ENCODE measurements at regions not wholly inside any gene's neighbourhood (a gene's known extent, or its start where the extent isn't known, plus 50 kb on each side); places are given as distances from the start of the nearest gene placed in this dataset.

DNA sequence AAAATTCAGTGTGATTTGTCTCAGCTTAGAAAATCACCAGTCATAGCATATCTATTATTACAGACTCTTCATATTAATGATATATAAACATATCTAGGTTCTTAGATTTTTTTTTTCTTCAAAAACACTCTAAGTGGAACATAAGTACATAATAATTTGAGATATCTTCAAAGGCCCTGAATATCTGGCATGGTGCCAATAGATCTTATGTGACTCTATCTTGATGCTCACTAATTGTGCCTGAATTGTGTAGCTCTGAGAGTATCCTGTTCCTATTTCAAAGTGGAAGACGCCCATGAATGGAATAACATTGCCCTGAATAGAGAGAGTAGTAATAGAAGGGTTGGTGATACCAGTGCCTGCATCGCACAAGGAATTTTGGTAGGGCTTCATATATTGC, 1312.7 kb upstream of the USP15 start:
- Histone ChIP-seq H3K4me3 (ENCODE audit: low read length) (no peak overlapping the region), H3K23ac (ENCODE audit: low read length) (no peak overlapping the region), H2AK5ac (ENCODE audit: low read length) (no peak overlapping the region), H4K5ac (ENCODE audit: low read length) (no peak overlapping the region), H3K4me1 (ENCODE audit: control insufficient read depth, low read depth, low read length) (no peaks in the 10 kb centered on the region), H3K27ac (ENCODE audit: low read depth, low read length) (no peak overlapping the region), H4K8ac (ENCODE audit: low read depth, low read length) (no peak overlapping the region), H3K79me1 (ENCODE audit: low read length) (no peaks in the 10 kb centered on the region), H2BK15ac (replicated peaks; ENCODE audit: low read depth) (no peak overlapping the region), H3K9ac (ENCODE audit: low read length) (no peak overlapping the region), H3K56ac (ENCODE audit: low read length) (no peak overlapping the region), H3K27me3 (ENCODE audit: insufficient read depth, low read length, poor library complexity) (no peaks in the 10 kb centered on the region), H2BK5ac (ENCODE audit: low read length) (no peak overlapping the region), H3K18ac (ENCODE audit: low read length) (no peak overlapping the region), H3K4me2 (ENCODE audit: low read length) (no peak overlapping the region), H3K4ac (ENCODE audit: low read depth, low read length) (no peak overlapping the region), H3K36me3 (ENCODE audit: control insufficient read depth, insufficient read depth, low read length) (no peaks in the 10 kb centered on the region), H3K79me2 (ENCODE audit: control insufficient read depth, insufficient read depth, low read length) (no peaks in the 10 kb centered on the region), H2BK120ac (ENCODE audit: low read depth, low read length) (no peak overlapping the region)
- no peak for DNase-seq
- no CpG with 5 or more reads among the region's 2 CpGs for WGBS (ENCODE audit: extremely low coverage, insufficient coverage, low lambda C conversion rate)

DNA sequence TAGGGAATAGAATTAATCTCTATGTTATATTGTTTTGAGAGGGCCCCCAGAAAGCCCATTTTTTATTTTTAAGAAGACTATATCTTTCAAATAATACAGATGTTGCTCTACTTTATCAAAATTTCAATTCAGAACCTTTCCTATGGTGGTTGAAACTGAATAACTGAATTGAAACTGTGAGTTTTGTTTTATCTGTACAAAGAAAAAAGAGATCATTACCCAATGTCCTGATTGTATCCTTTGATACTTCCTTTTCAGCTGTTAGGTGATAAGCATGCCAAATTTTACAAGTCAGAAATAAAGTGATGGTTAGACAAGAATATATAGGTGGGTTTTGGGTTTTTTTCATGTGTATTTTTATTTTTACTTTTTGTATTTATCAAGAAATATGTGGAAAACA, 1293.1 kb upstream of the USP15 start:
- H2BK120ac ChIP-seq (ENCODE audit: low read depth, low read length) = no peak overlapping the region
- no peak overlapping the region for H3K56ac ChIP-seq (ENCODE audit: low read length)
- H2BK5ac ChIP-seq (ENCODE audit: low read length) = no peak overlapping the region
- no peak for DNase-seq
- no peak overlapping the region for H3K9ac ChIP-seq (ENCODE audit: low read length)
- H3K4me3 ChIP-seq (ENCODE audit: low read length) = no peak overlapping the region
- no peak overlapping the region for H4K5ac ChIP-seq (ENCODE audit: low read length)
- no peaks in the 10 kb centered on the region for H3K79me2 ChIP-seq (ENCODE audit: control insufficient read depth, insufficient read depth, low read length)
- no peak overlapping the region for H3K23ac ChIP-seq (ENCODE audit: low read length)
- H2AK5ac ChIP-seq (ENCODE audit: low read length) = no peak overlapping the region
- H3K4me2 ChIP-seq (ENCODE audit: low read length) = no peak overlapping the region
- H4K8ac ChIP-seq (ENCODE audit: low read depth, low read length) = no peak overlapping the region
- no peak overlapping the region for H2BK15ac ChIP-seq (replicated peaks; ENCODE audit: low read depth)
- no peaks in the 10 kb centered on the region for H3K79me1 ChIP-seq (ENCODE audit: low read length)
- no peaks in the 10 kb centered on the region for H3K27me3 ChIP-seq (ENCODE audit: insufficient read depth, low read length, poor library complexity)
- H3K4ac ChIP-seq (ENCODE audit: low read depth, low read length) = no peak overlapping the region
- H3K4me1 ChIP-seq (ENCODE audit: control insufficient read depth, low read depth, low read length) = no peaks in the 10 kb centered on the region
- H3K27ac ChIP-seq (ENCODE audit: low read depth, low read length) = no peak overlapping the region
- no peaks in the 10 kb centered on the region for H3K36me3 ChIP-seq (ENCODE audit: control insufficient read depth, insufficient read depth, low read length)
- H3K18ac ChIP-seq (ENCODE audit: low read length) = no peak overlapping the region

DNA sequence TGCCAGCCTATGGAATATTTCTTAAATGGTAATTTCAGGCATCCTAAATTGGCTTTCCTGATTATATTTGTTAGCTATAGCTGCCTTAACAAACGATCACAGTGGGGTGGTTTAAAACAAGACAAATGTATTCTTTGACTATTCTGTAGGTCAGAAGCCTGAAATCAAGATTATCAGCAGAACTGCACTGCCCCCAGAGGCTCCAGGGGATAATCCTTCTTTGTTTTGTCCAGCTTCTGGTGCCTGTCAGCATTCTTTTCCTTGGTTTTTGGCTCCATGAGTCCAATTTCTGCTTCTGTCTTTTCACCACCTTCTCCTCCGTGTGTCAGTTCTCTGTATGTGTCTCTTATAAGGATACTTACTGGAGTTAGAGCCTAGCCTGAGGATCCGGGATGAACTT, 1282.2 kb upstream of the USP15 start:
- H2BK120ac ChIP-seq (ENCODE audit: low read depth, low read length) = no peak overlapping the region
- H3K23ac ChIP-seq (ENCODE audit: low read length) = no peak overlapping the region
- no peak overlapping the region for H3K4ac ChIP-seq (ENCODE audit: low read depth, low read length)
- no peaks in the 10 kb centered on the region for H3K79me1 ChIP-seq (ENCODE audit: low read length)
- no peaks in the 10 kb centered on the region for H3K79me2 ChIP-seq (ENCODE audit: control insufficient read depth, insufficient read depth, low read length)
- no peak overlapping the region for H2AK5ac ChIP-seq (ENCODE audit: low read length)
- no peak overlapping the region for H2BK15ac ChIP-seq (replicated peaks; ENCODE audit: low read depth)
- no peak overlapping the region for H3K4me2 ChIP-seq (ENCODE audit: low read length)
- WGBS (ENCODE audit: extremely low coverage, insufficient coverage, low lambda C conversion rate) = no CpG with 5 or more reads among the region's 3 CpGs
- DNase-seq = peak; percentile 64
- H3K9ac ChIP-seq (ENCODE audit: low read length) = no peak overlapping the region
- no peaks in the 10 kb centered on the region for H3K36me3 ChIP-seq (ENCODE audit: control insufficient read depth, insufficient read depth, low read length)
- H4K5ac ChIP-seq (ENCODE audit: low read length) = no peak overlapping the region
- no peak overlapping the region for H3K4me3 ChIP-seq (ENCODE audit: low read length)
- H3K56ac ChIP-seq (ENCODE audit: low read length) = peak overlapping the region; percentile 19
- H4K8ac ChIP-seq (ENCODE audit: low read depth, low read length) = no peak overlapping the region
- H3K27me3 ChIP-seq (ENCODE audit: insufficient read depth, low read length, poor library complexity) = no peaks in the 10 kb centered on the region
- peaks cover 3% of the 10 kb centered on the region for H3K4me1 ChIP-seq (ENCODE audit: control insufficient read depth, low read depth, low read length)
- H3K18ac ChIP-seq (ENCODE audit: low read length) = peak overlapping the region; percentile 95
- H2BK5ac ChIP-seq (ENCODE audit: low read length) = peak overlapping the region; percentile 28
- peak overlapping the region; percentile 55 for H3K27ac ChIP-seq (ENCODE audit: low read depth, low read length)

DNA sequence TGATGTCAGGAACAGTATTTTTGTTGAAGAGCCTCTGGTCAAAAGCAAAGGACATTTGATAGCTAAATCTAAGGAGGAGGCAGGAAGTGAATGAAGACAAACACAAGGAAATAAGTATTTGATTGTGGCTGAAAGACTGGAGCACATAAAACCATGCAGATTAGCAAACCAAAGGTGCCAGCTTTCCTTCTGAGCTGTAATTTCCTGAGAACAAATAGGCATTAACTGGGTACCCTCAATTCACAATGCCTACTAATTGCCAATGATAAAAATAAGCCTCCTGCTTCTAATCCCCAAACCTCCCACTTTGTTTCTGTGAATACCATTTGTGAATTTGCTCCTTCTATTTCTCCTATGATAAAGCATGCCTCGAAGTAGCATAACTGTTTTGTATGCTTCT, 1279.6 kb upstream of the USP15 start:
- no peak overlapping the region for H3K4me3 ChIP-seq (ENCODE audit: low read length)
- peak overlapping the region; percentile 28 for H3K18ac ChIP-seq (ENCODE audit: low read length)
- DNase-seq = peak; percentile 84
- H3K4me2 ChIP-seq (ENCODE audit: low read length) = no peak overlapping the region
- H3K36me3 ChIP-seq (ENCODE audit: control insufficient read depth, insufficient read depth, low read length) = no peaks in the 10 kb centered on the region
- H2AK5ac ChIP-seq (ENCODE audit: low read length) = no peak overlapping the region
- H3K27me3 ChIP-seq (ENCODE audit: insufficient read depth, low read length, poor library complexity) = no peaks in the 10 kb centered on the region
- WGBS (ENCODE audit: extremely low coverage, insufficient coverage, low lambda C conversion rate) = no CpG with 5 or more reads among the region's 1 CpG
- peaks cover 3% of the 10 kb centered on the region for H3K4me1 ChIP-seq (ENCODE audit: control insufficient read depth, low read depth, low read length)
- no peak overlapping the region for H3K4ac ChIP-seq (ENCODE audit: low read depth, low read length)
- H2BK5ac ChIP-seq (ENCODE audit: low read length) = no peak overlapping the region
- H2BK15ac ChIP-seq (replicated peaks; ENCODE audit: low read depth) = no peak overlapping the region
- H4K8ac ChIP-seq (ENCODE audit: low read depth, low read length) = no peak overlapping the region
- no peak overlapping the region for H3K23ac ChIP-seq (ENCODE audit: low read length)
- H3K56ac ChIP-seq (ENCODE audit: low read length) = no peak overlapping the region
- H3K27ac ChIP-seq (ENCODE audit: low read depth, low read length) = no peak overlapping the region
- H3K79me2 ChIP-seq (ENCODE audit: control insufficient read depth, insufficient read depth, low read length) = no peaks in the 10 kb centered on the region
- no peak overlapping the region for H3K9ac ChIP-seq (ENCODE audit: low read length)
- H3K79me1 ChIP-seq (ENCODE audit: low read length) = no peaks in the 10 kb centered on the region
- no peak overlapping the region for H2BK120ac ChIP-seq (ENCODE audit: low read depth, low read length)
- H4K5ac ChIP-seq (ENCODE audit: low read length) = no peak overlapping the region

DNA sequence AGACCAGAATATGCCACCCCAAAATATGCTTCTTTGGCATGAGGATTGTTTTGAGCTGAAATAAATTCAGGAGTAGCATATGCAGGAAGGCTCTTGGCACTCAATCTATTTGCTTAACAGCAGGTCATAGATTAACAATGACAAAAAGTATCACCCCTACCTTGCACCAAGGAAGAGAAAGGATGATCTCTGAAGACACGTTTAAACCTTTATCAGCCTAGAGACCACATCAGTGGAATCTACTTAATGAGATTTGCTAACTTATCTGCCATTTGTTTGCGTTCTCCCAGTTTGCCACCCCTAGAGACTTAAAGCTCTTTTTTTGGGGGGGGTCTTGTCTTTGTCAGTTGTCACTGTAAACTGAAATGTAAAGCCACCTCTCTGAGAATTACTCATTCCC, 1278.7 kb upstream of the USP15 start:
- Histone ChIP-seq H4K5ac (ENCODE audit: low read length) (no peak overlapping the region), H3K27ac (ENCODE audit: low read depth, low read length) (no peak overlapping the region), H3K9ac (ENCODE audit: low read length) (no peak overlapping the region), H3K23ac (ENCODE audit: low read length) (no peak overlapping the region), H2AK5ac (ENCODE audit: low read length) (no peak overlapping the region), H3K79me2 (ENCODE audit: control insufficient read depth, insufficient read depth, low read length) (no peaks in the 10 kb centered on the region), H3K56ac (ENCODE audit: low read length) (no peak overlapping the region), H2BK120ac (ENCODE audit: low read depth, low read length) (no peak overlapping the region), H3K4ac (ENCODE audit: low read depth, low read length) (no peak overlapping the region), H4K8ac (ENCODE audit: low read depth, low read length) (no peak overlapping the region), H2BK5ac (ENCODE audit: low read length) (no peak overlapping the region), H3K36me3 (ENCODE audit: control insufficient read depth, insufficient read depth, low read length) (no peaks in the 10 kb centered on the region), H3K4me2 (ENCODE audit: low read length) (no peak overlapping the region), H3K4me3 (ENCODE audit: low read length) (no peak overlapping the region), H3K18ac (ENCODE audit: low read length) (no peak overlapping the region), H3K79me1 (ENCODE audit: low read length) (no peaks in the 10 kb centered on the region), H2BK15ac (replicated peaks; ENCODE audit: low read depth) (no peak overlapping the region), H3K4me1 (ENCODE audit: control insufficient read depth, low read depth, low read length) (peaks cover 3% of the 10 kb centered on the region), H3K27me3 (ENCODE audit: insufficient read depth, low read length, poor library complexity) (no peaks in the 10 kb centered on the region)
- WGBS (ENCODE audit: extremely low coverage, insufficient coverage, low lambda C conversion rate) = no CpG with 5 or more reads among the region's 2 CpGs
- DNase-seq = peak; percentile 95

DNA sequence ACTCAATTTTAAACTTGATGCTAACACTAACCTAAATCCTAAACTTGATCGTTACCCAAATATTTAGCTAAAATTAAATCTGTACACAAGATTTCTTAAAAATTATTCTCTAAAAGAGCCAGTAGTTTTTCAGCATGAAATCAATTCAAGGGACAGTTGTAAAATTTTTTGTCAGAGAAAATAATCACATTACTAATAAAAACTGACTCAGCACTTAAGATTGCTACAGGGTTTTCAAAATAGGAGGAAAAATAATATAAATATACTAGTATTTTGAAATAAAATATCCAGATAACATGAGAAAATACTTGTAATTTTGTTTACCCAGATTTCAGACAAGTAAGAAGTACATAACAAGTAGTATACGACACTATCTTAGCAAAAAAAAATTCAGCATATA, 1268.1 kb upstream of the USP15 start:
- no peak overlapping the region for H3K4me3 ChIP-seq (ENCODE audit: low read length)
- no peak overlapping the region for H3K4me2 ChIP-seq (ENCODE audit: low read length)
- no peaks in the 10 kb centered on the region for H3K79me2 ChIP-seq (ENCODE audit: control insufficient read depth, insufficient read depth, low read length)
- DNase-seq = no peak
- H2BK5ac ChIP-seq (ENCODE audit: low read length) = no peak overlapping the region
- WGBS (ENCODE audit: extremely low coverage, insufficient coverage, low lambda C conversion rate) = 100% methylated on average over 1 of the region's 2 CpGs
- H3K9ac ChIP-seq (ENCODE audit: low read length) = no peak overlapping the region
- H2BK120ac ChIP-seq (ENCODE audit: low read depth, low read length) = no peak overlapping the region
- H2BK15ac ChIP-seq (replicated peaks; ENCODE audit: low read depth) = no peak overlapping the region
- H3K4ac ChIP-seq (ENCODE audit: low read depth, low read length) = no peak overlapping the region
- H3K36me3 ChIP-seq (ENCODE audit: control insufficient read depth, insufficient read depth, low read length) = no peaks in the 10 kb centered on the region
- H3K4me1 ChIP-seq (ENCODE audit: control insufficient read depth, low read depth, low read length) = no peaks in the 10 kb centered on the region
- no peaks in the 10 kb centered on the region for H3K79me1 ChIP-seq (ENCODE audit: low read length)
- no peak overlapping the region for H4K8ac ChIP-seq (ENCODE audit: low read depth, low read length)
- H2AK5ac ChIP-seq (ENCODE audit: low read length) = no peak overlapping the region
- no peaks in the 10 kb centered on the region for H3K27me3 ChIP-seq (ENCODE audit: insufficient read depth, low read length, poor library complexity)
- H3K18ac ChIP-seq (ENCODE audit: low read length) = no peak overlapping the region
- no peak overlapping the region for H3K23ac ChIP-seq (ENCODE audit: low read length)
- H3K27ac ChIP-seq (ENCODE audit: low read depth, low read length) = no peak overlapping the region
- H3K56ac ChIP-seq (ENCODE audit: low read length) = no peak overlapping the region
- no peak overlapping the region for H4K5ac ChIP-seq (ENCODE audit: low read length)
